Astrocyte (in vitro differentiated cells and primary cell): ENCODE measurements at regions not wholly inside any gene's neighbourhood (a gene's known extent, or its start where the extent isn't known, plus 50 kb on each side); places are given as distances from the start of the nearest gene placed in this dataset.

ENCODE experiments used
- CTCF ChIP-seq: IDR thresholded peaks from 2 replicates; pipeline ENCODE4 v1.5.1; 2011; ENCODE audit warnings: low read depth, mild to moderate bottlenecking, inconsistent platforms, low read length, moderate library complexity; ENCODE audit not compliant: insufficient read depth
- EZH2 ChIP-seq: IDR thresholded peaks from 2 replicates; pipeline ENCODE4 v1.6.1; 2012; ENCODE audit warnings: mild to moderate bottlenecking, low read length, inconsistent platforms; ENCODE audit not compliant: insufficient read depth

- TF ChIP-seq CTCF (no peak), EZH2 (no peak)
These were observed 103.7 kb upstream of the ASIC2 start for GRCh38 chr17:33396818-33397217.
